Thoracic aorta (tissue), 2 donors: ENCODE measurements at regions not wholly inside any gene's neighbourhood (a gene's known extent, or its start where the extent isn't known, plus 50 kb on each side); places are given as distances from the start of the nearest gene placed in this dataset.

ENCODE experiments used
- ATAC-seq: fragments of 150-250 bp; one replicate; pipeline ENCODE4 v1.8.0; 2017; ENCODE audit warnings: low read depth; ENCODE audit not compliant: insufficient number of reproducible peaks, low FRiP score
- DNase-seq: peaks from one replicate; pipeline ENCODE4 v3.0.0-alpha.2; 2020; ENCODE audit warnings: low spot score
- H3K27ac ChIP-seq, 2 donors: fragments of 200-600 bp; sonication (generic); 1 replicate in 1 of 2; 2 replicates in 1 of 2; pipeline ENCODE4 v1.5.1; 2016; ENCODE audit warnings: mild to moderate bottlenecking in 2 of 2, moderate library complexity in 2 of 2
- H3K27me3 ChIP-seq: fragments of 200-600 bp; sonication (generic); replicated peaks from 2 replicates; pipeline ENCODE4 v1.6.0; 2016; ENCODE audit warnings: mild to moderate bottlenecking; ENCODE audit not compliant: insufficient read depth
- H3K36me3 ChIP-seq: fragments of 200-600 bp; sonication (generic); one replicate; pipeline ENCODE4 v1.5.1; 2016
- H3K4me1 ChIP-seq, 2 donors: fragments of 200-600 bp; sonication (generic); 1 replicate in 1 of 2; 2 replicates in 1 of 2; pipeline versions ENCODE4 v1.5.1 to v1.6.0; 2016; ENCODE audit warnings: low read depth in 2 of 2, mild to moderate bottlenecking in 1 of 2; ENCODE audit not compliant: control insufficient read depth in 1 of 2
- H3K4me3 ChIP-seq: fragments of 200-600 bp; sonication (generic); 2 replicates; pipeline ENCODE4 v1.5.1; 2016; ENCODE audit warnings: mild to moderate bottlenecking
- H3K9me3 ChIP-seq: fragments of 200-600 bp; sonication (generic); 2 replicates; pipeline ENCODE4 v1.5.1; 2016
- CTCF ChIP-seq: fragments of 200-600 bp; sonication (generic); IDR thresholded peaks from one replicate; pipeline ENCODE4 v1.5.1; 2019; ENCODE audit warnings: antibody characterized with exemption

GRCh38 chr9:38274800-38275199 is 117.7 kb upstream of the ALDH1B1 start:
- Histone ChIP-seq H3K27me3 (no peaks in the 10 kb centered on the region), H3K27ac (no peak overlapping the region), H3K9me3 (no peaks in the 10 kb centered on the region), H3K36me3 (no peaks in the 10 kb centered on the region), H3K4me1 (peaks cover 0 to 8% of the 10 kb centered on the region in 2 donors), H3K4me3 (no peak overlapping the region)
- no peak for ATAC-seq
- no peak for TF ChIP-seq CTCF
- DNase-seq = no peak

DNA sequence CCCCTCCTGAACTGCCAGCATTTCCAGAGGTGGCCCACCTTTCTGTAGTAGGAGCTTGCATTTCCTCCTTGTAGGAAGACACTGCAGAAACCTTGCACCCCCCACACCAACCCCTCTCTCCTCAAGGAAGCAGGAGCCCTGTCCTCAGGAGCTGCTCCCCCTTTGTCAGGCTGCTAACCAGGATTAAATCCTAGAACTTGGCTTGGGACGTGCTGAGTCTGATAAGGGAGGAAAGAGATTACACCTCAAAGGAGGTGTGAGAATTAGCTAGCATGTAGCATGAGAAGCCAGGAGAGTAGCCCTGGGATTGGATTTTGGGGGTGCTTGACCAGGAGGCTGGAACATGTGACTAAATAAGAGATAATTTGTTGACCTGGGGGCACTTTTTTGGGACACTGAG is 119.8 kb upstream of the ALDH1B1 start:
- DNase-seq (no peak), ATAC-seq (no peak)
- Histone ChIP-seq H3K4me1 (peaks cover 0 to 8% of the 10 kb centered on the region in 2 donors), H3K27me3 (no peaks in the 10 kb centered on the region), H3K4me3 (no peak overlapping the region), H3K36me3 (no peaks in the 10 kb centered on the region), H3K9me3 (no peaks in the 10 kb centered on the region), H3K27ac (no peak overlapping the region)
- no peak for TF ChIP-seq CTCF

GRCh38 chr9:38271666-38272241 is 120.7 kb upstream of the ALDH1B1 start:
- peaks cover 0 to 8% of the 10 kb centered on the region in 2 donors for H3K4me1 ChIP-seq
- H3K36me3 ChIP-seq = no peaks in the 10 kb centered on the region
- no peaks in the 10 kb centered on the region for H3K27me3 ChIP-seq
- ATAC-seq = no peak
- no peaks in the 10 kb centered on the region for H3K9me3 ChIP-seq
- H3K4me3 ChIP-seq = no peak overlapping the region
- TF ChIP-seq CTCF = no peak
- no peak for DNase-seq
- H3K27ac ChIP-seq = no peak overlapping the region

DNA sequence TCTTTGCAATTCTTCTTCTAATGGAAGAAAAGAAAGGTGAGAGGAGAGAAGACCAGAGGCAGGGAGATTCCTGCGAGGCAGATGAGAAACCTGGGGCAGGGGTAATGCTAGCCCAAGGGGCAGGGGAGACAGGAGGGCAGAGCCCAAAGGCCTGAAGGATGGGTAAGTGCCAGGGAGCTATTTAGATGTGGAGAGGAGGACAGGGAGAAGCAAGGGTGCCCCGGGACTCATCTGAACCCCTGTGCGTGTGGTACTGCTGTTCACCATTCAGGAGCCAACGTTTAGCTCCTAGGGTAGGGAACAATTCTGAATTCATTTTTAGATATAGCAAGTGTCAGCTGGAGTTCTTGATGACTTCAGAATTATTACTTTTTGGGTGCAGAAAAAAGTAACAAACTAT is 122.7 kb upstream of the ALDH1B1 start:
- no peaks in the 10 kb centered on the region for H3K36me3 ChIP-seq
- DNase-seq (no peak), ATAC-seq (no peak)
- TF ChIP-seq CTCF = no peak
- H3K4me1 ChIP-seq = peaks cover 0 to 3% of the 10 kb centered on the region in 2 donors
- H3K4me3 ChIP-seq = no peak overlapping the region
- no peak overlapping the region for H3K27ac ChIP-seq
- no peaks in the 10 kb centered on the region for H3K27me3 ChIP-seq
- H3K9me3 ChIP-seq = peaks cover 4% of the 10 kb centered on the region

GRCh38 chr9:38263532-38263931 is 129.0 kb upstream of the ALDH1B1 start:
- no peaks in the 10 kb centered on the region for H3K36me3 ChIP-seq
- H3K4me3 ChIP-seq = no peak overlapping the region
- ATAC-seq (no peak), DNase-seq (no peak)
- H3K4me1 ChIP-seq = no peaks in the 10 kb centered on the region
- H3K27ac ChIP-seq = no peak overlapping the region
- TF ChIP-seq CTCF = no peak
- H3K27me3 ChIP-seq = no peaks in the 10 kb centered on the region
- H3K9me3 ChIP-seq = peaks cover 15% of the 10 kb centered on the region
